H54 (cell line): ENCODE measurements at regions not wholly inside any gene's neighbourhood (a gene's known extent, or its start where the extent isn't known, plus 50 kb on each side); places are given as distances from the start of the nearest gene placed in this dataset.

Source experiments
- DNase-seq: peaks from one replicate; pipeline ENCODE4 v3.0.0; 2011; ENCODE audit warnings: low spot score, mixed read lengths; ENCODE audit not compliant: insufficient read length
- FAIRE-seq: peaks from 3 replicates; lab custom pipeline; 2011; peaks lifted over from hg19 to GRCh38; lab: Jason Lieb, UNC
- POLR2A ChIP-seq: IDR thresholded peaks from 2 replicates; pipeline ENCODE4 v1.6.1; 2011; ENCODE audit warnings: low read depth, mild to moderate bottlenecking, low read length

GRCh38 chr16:86778108-86778745 is 199.9 kb downstream of the FOXL1 start:
- FAIRE-seq = no peak

GRCh38 chr16:86778978-86779377 is 200.6 kb downstream of the FOXL1 start:
- FAIRE-seq (no peak), DNase-seq (no peak)
- no peak for TF ChIP-seq POLR2A

More at GRCh38 chr16:86778108-86778745, 199.9 kb downstream of the FOXL1 start:
- no peak for DNase-seq
- no peak for TF ChIP-seq POLR2A

DNA sequence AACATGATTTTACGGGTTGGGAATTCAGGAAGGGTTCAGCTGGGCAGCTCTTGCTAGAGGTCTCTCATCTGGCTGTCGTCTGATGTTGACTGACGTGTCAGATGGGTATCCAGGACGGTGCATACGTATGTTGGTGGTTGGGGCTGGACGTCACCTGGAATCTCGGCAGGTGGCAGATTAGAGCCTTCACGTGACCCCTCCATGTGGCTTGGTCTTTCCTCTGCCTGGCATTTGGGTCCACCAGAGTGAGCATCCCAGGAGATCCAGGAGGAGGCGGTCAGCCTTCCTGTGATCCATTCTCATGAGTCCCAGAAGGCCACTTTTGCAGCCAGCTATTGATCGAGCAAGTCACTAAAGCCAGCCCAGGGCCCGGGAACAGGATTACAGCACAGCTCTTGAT is 202.7 kb downstream of the FOXL1 start:
- FAIRE-seq (no peak), DNase-seq (no peak)
- TF ChIP-seq POLR2A = no peak

GRCh38 chr16:86783636-86784626 is 205.6 kb downstream of the FOXL1 start:
- no peak for DNase-seq

GRCh38 chr16:86786338-86786737 is 208.0 kb downstream of the FOXL1 start:
- DNase-seq (no peak), FAIRE-seq (no peak)
- no peak for TF ChIP-seq POLR2A

More at GRCh38 chr16:86783636-86784626, 205.6 kb downstream of the FOXL1 start:
- FAIRE-seq = no peak
- no peak for TF ChIP-seq POLR2A

GRCh38 chr16:86786994-86787393 is 208.6 kb downstream of the FOXL1 start:
- TF ChIP-seq POLR2A = no peak
- no peak for FAIRE-seq

GRCh38 chr16:86787538-86787937 is 209.2 kb downstream of the FOXL1 start:
- FAIRE-seq (no peak), DNase-seq (no peak)
- TF ChIP-seq POLR2A = no peak

More at GRCh38 chr16:86786994-86787393, 208.6 kb downstream of the FOXL1 start:
- DNase-seq = no peak

- no peak for DNase-seq
- no peak for FAIRE-seq
- no peak for TF ChIP-seq POLR2A
Measured at GRCh38 chr16:86789621-86790051, 211.3 kb downstream of the FOXL1 start.

DNA sequence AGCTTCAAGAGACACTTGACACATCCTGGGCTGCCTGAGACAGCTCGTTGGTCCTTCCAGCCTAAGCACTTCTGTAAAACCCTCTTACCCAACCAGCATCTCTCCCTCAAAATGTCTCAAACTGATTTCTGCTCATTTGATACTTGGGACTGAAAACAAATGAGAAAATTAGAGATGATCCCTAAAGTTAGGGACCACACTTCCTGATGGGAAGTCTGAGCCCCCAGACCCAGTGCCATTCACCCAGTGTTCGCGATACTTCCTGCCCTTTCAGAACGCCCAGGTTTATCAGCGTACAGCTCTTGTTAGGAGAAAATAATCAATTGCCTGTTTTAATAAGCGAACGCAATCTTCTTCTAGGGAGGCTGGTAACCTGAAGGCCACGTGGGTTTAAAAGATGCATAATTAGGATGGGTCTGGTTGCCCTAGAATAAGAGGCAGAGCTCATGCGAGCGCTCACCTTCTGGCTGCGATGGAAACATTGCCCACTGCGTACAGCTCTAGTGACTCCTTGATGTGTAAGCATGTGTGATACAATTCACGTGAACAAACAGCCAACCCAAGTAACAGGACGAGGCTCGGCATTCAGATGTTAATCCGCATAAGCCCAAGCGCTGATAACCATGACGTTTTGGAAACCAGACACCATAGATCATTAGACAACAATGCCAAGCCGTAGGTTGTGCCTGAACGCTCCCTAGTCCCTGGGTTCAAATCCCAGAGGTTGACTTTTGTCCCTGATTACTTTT is 213.1 kb downstream of the FOXL1 start:
- TF ChIP-seq POLR2A = no peak
- FAIRE-seq = no peak
- DNase-seq = no peak

DNA sequence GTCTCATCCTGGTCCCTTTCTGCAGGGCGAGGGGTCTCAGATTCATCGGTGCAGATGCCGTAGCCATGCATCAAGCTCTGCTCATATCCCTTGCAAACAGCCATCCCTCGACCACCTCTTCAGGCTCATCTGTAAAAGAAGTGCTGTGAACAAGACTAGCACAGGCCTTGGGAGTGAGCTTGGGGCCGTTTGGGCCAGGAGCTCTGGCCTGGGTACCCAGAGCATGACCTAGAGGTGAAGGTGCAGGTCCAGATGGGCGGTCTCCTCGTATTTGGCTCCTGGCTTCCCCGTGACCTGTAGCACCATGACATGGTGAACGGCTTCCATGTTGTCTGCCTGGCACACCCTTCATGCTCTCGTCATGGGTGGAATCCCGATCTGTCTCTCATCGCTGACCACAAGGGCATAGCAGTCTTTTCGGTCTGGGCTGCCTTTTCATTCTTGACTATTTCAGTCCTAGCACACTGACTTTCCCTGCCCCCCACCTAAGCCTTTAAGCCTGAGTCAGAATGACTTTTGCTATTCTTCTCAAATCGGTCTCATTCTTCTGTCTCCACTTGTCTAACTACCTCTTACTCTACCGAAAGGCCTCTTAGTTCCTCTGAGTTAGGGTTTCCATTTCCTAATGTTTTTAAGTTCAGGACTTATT is 216.0 kb downstream of the FOXL1 start:
- no peak for TF ChIP-seq POLR2A
- DNase-seq = no peak
- FAIRE-seq = no peak

- no peak for TF ChIP-seq POLR2A
- no peak for DNase-seq
- no peak for FAIRE-seq
Measured at GRCh38 chr16:86797700-86798099, 219.4 kb downstream of the FOXL1 start.

DNA sequence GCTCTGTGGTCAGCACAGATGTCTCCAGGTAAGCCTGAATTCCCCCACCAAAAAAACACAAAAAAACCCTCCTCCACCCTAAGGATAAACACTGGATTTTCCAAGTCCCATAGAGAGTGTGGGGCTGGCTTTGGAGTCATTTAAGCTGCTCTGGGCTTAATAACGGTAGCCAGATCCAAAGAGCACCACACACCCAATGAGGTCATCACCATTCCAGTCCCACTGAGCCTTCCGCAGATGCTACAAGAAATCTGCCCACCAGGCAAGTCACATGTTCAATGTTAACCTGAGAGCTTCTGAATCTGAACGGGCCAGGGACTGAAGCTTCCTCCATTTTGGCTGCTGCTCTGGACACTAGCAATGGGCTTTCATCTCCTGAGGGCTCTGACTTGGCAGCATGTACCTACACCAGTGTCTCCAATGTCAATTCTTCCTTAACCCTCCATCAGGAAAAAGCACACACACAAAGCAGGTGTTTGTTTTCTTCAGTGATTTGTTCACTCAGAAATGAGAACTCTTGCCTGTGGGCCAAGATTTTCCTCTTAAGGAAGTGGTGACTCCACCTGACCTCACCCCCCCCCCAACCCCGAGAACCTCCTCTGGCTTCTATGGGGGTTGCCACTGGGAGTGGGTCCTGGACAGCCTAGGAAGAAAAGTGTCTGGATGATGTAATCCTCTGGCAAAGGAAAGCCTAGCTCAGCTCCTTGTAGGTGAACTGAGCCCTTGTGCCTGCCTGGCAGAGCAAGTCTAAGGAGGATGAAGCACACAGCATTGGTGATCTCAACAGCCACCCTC is 220.1 kb downstream of the FOXL1 start:
- TF ChIP-seq POLR2A = no peak
- no peak for FAIRE-seq
- no peak for DNase-seq
